ENCODE measurements at regions not wholly inside any gene's neighbourhood (a gene's known extent, or its start where the extent isn't known, plus 50 kb on each side); places are given as distances from the start of the nearest gene placed in this dataset.

- H3F3A ChIP-seq (replicated peaks; ENCODE audit: low read depth) = no peaks in the 10 kb centered on the region
- ATAC-seq (no peak), DNase-seq (ENCODE audit: low spot score) (no peak)
- Mint-ChIP-seq H3K36me3 (ENCODE audit: low read depth) (no peaks in the 10 kb centered on the region), H3K9me3 (no peaks in the 10 kb centered on the region), H3K4me1 (peaks cover 29% of the 10 kb centered on the region), H3K27ac (no peak overlapping the region), H3K27me3 (ENCODE audit: insufficient read depth, low read depth, poor library complexity) (peaks cover 16% of the 10 kb centered on the region), H3K4me3 (no peak overlapping the region)
- H3K4me3 ChIP-seq = no peak overlapping the region
- no peaks in the 10 kb centered on the region for H4K20me1 ChIP-seq (replicated peaks; ENCODE audit: insufficient read depth)
- H3K79me2 ChIP-seq (replicated peaks; ENCODE audit: insufficient read depth) = 0 out of 2 replicates have a peak, but pooled peaks cover 4% of the 10 kb centered on the region
- H3K9me2 ChIP-seq (ENCODE audit: insufficient read depth) = 0 out of 2 replicates have a peak, but pooled peaks cover 3% of the 10 kb centered on the region
- no peaks in the 10 kb centered on the region for H3K27me3 ChIP-seq (ENCODE audit: insufficient read depth)
- H3K4me2 ChIP-seq = no peak overlapping the region
- peak overlapping the region; percentile 16; the same call in 1 of the 2 replicates for H2AFZ ChIP-seq
- no peak overlapping the region for H3K27ac ChIP-seq (ENCODE audit: low read depth)
- peaks cover 14% of the 10 kb centered on the region for H3K4me1 ChIP-seq (ENCODE audit: insufficient read depth)
- no peak for TF ChIP-seq ZNF331 (CRISPR knock-in tag; IDR thresholded peaks at IDR 0.05; ENCODE audit: low read depth)
- no peak for TF ChIP-seq REST (IDR thresholded peaks at IDR 0.05; ENCODE audit: unreplicated experiment)
- no peak for TF ChIP-seq JUNB (IDR thresholded peaks at IDR 0.05; ENCODE audit: unreplicated experiment)
- no peak for TF ChIP-seq ZNF114 (CRISPR knock-in tag; IDR thresholded peaks at IDR 0.05)
- TF ChIP-seq, protein P1, sequence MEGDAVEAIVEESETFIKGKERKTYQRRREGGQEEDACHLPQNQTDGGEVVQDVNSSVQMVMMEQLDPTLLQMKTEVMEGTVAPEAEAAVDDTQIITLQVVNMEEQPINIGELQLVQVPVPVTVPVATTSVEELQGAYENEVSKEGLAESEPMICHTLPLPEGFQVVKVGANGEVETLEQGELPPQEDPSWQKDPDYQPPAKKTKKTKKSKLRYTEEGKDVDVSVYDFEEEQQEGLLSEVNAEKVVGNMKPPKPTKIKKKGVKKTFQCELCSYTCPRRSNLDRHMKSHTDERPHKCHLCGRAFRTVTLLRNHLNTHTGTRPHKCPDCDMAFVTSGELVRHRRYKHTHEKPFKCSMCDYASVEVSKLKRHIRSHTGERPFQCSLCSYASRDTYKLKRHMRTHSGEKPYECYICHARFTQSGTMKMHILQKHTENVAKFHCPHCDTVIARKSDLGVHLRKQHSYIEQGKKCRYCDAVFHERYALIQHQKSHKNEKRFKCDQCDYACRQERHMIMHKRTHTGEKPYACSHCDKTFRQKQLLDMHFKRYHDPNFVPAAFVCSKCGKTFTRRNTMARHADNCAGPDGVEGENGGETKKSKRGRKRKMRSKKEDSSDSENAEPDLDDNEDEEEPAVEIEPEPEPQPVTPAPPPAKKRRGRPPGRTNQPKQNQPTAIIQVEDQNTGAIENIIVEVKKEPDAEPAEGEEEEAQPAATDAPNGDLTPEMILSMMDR (conservative IDR thresholded peaks at IDR 0.05; ENCODE audit: low read depth in 2 of 2) = no peak
- no peak for TF ChIP-seq EZH2 (IDR thresholded peaks at IDR 0.05; ENCODE audit: low read depth, unreplicated experiment)
- TF ChIP-seq POLR2AphosphoS5 (IDR thresholded peaks at IDR 0.05; ENCODE audit: low read depth) = no peak
- no peak for TF ChIP-seq NANOG (IDR thresholded peaks at IDR 0.05; ENCODE audit: borderline replicate concordance)
- no peak for TF ChIP-seq CREB1 (CRISPR knock-in tag; IDR thresholded peaks at IDR 0.05; ENCODE audit: low read depth)
- TF ChIP-seq, protein P2, sequence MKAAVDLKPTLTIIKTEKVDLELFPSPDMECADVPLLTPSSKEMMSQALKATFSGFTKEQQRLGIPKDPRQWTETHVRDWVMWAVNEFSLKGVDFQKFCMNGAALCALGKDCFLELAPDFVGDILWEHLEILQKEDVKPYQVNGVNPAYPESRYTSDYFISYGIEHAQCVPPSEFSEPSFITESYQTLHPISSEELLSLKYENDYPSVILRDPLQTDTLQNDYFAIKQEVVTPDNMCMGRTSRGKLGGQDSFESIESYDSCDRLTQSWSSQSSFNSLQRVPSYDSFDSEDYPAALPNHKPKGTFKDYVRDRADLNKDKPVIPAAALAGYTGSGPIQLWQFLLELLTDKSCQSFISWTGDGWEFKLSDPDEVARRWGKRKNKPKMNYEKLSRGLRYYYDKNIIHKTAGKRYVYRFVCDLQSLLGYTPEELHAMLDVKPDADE (IDR thresholded peaks at IDR 0.05) = no peak
- TF ChIP-seq ZNF462 (CRISPR knock-in tag; IDR thresholded peaks at IDR 0.05) = no peak
- no peak for TF ChIP-seq EZH2phosphoT487 (IDR thresholded peaks at IDR 0.05; ENCODE audit: unreplicated experiment)
- no peak for TF ChIP-seq STAT1 (IDR thresholded peaks at IDR 0.05; ENCODE audit: unreplicated experiment)
- no peaks in the 10 kb centered on the region for H3K36me3 ChIP-seq (ENCODE audit: insufficient read depth)
These were observed 202.9 kb upstream of the JARID2 start for GRCh38 chr6:15042938-15043337.
